Stimulated activated CD4-positive, alpha-beta T cell treated with anti-CD3 and anti-CD28 coated beads, Interleukin-12 subunit alpha, Interleukin-12 subunit beta, amount 100 ng/mL, for 24 hours (primary cell): ENCODE measurements at regions not wholly inside any gene's neighbourhood (a gene's known extent, or its start where the extent isn't known, plus 50 kb on each side); places are given as distances from the start of the nearest gene placed in this dataset.

Experiments
- DNase-seq, 2 experiments: peaks; one replicate each; pipeline ENCODE4 v3.0.0-alpha.2; 2020; ENCODE audit warnings: low read depth in 2 of 2

- no peak for DNase-seq
These were observed 229.0 kb downstream of the PPARGC1A start for GRCh38 chr4:23660865-23661264.

- no peak for DNase-seq
These were observed 235.1 kb downstream of the PPARGC1A start for GRCh38 chr4:23654791-23655190.

- DNase-seq, result no peak
These were observed 240.8 kb downstream of the PPARGC1A start for GRCh38 chr4:23648854-23649596.

GRCh38 chr4:23635468-23635867, 254.4 kb downstream of the PPARGC1A start:
- DNase-seq, result no peak

GRCh38 chr4:23631255-23631950, 258.4 kb downstream of the PPARGC1A start:
- DNase-seq, result no peak

GRCh38 chr4:23630110-23630509, 259.7 kb downstream of the PPARGC1A start:
- DNase-seq, result no peak

- no peak for DNase-seq
These were observed 260.4 kb downstream of the PPARGC1A start for GRCh38 chr4:23629421-23629820.

- DNase-seq, result no peak
These were observed 275.5 kb downstream of the PPARGC1A start for GRCh38 chr4:23614284-23614892.

GRCh38 chr4:23613782-23614181, 276.1 kb downstream of the PPARGC1A start:
- DNase-seq, result no peak

GRCh38 chr4:23602720-23603119, 287.1 kb downstream of the PPARGC1A start:
- no peak for DNase-seq

- no peak for DNase-seq
These were observed 295.7 kb downstream of the PPARGC1A start for GRCh38 chr4:23594125-23594524.

- DNase-seq, result no peak
These were observed 299.4 kb downstream of the PPARGC1A start for GRCh38 chr4:23590431-23590830.

GRCh38 chr4:23584024-23584423, 305.8 kb downstream of the PPARGC1A start:
- no peak for DNase-seq

- no peak for DNase-seq
These were observed 307.2 kb downstream of the PPARGC1A start for GRCh38 chr4:23582671-23583070.

GRCh38 chr4:23579166-23579565, 310.7 kb downstream of the PPARGC1A start:
- DNase-seq, result no peak

GRCh38 chr4:23577398-23577797, 312.4 kb downstream of the PPARGC1A start:
- no peak for DNase-seq

GRCh38 chr4:23572382-23572781, 317.5 kb downstream of the PPARGC1A start:
- DNase-seq, result no peak

GRCh38 chr4:23567338-23567737, 322.5 kb downstream of the PPARGC1A start:
- no peak for DNase-seq

GRCh38 chr4:23560748-23561147, 329.1 kb downstream of the PPARGC1A start:
- no peak for DNase-seq

GRCh38 chr4:23558101-23558500, 331.7 kb downstream of the PPARGC1A start:
- DNase-seq, result no peak

GRCh38 chr4:23547601-23548000, 342.2 kb downstream of the PPARGC1A start:
- no peak for DNase-seq

- no peak for DNase-seq
These were observed 342.8 kb downstream of the PPARGC1A start for GRCh38 chr4:23547096-23547495.
